Activated CD4-positive, alpha-beta T cell treated with anti-CD3 and anti-CD28 coated beads, Interleukin-2, amount 50 U/mL, for 1 hour (primary cell): ENCODE measurements at regions not wholly inside any gene's neighbourhood (a gene's known extent, or its start where the extent isn't known, plus 50 kb on each side); places are given as distances from the start of the nearest gene placed in this dataset.
"Not testable (repeated sequence)": the region's sequence is repeated elsewhere in the genome, so short reads cannot be mapped to it uniquely, and the experiment has no call there.

ENCODE experiments used
- DNase-seq: peaks from one replicate; pipeline ENCODE4 v3.0.0-alpha.2; 2020

- DNase-seq = no peak
Observed at GRCh38 chr10:9828110-9828509, 1189.6 kb upstream of the CELF2 start.

- no peak for DNase-seq
Observed at GRCh38 chr10:9833942-9834341, 1183.7 kb upstream of the CELF2 start.

GRCh38 chr10:9834434-9834833, 1183.2 kb upstream of the CELF2 start:
- no peak for DNase-seq

- no peak for DNase-seq
Observed at GRCh38 chr10:9845075-9845474, 1172.6 kb upstream of the CELF2 start.

GRCh38 chr10:9848278-9848677, 1169.4 kb upstream of the CELF2 start:
- no peak for DNase-seq

- DNase-seq = no peak
Observed at GRCh38 chr10:9848981-9849380, 1168.7 kb upstream of the CELF2 start.

GRCh38 chr10:9850415-9850814, 1167.3 kb upstream of the CELF2 start:
- no peak for DNase-seq

GRCh38 chr10:9851808-9852207, 1165.9 kb upstream of the CELF2 start:
- no peak for DNase-seq

- DNase-seq = no peak
Observed at GRCh38 chr10:9853405-9854355, 1164.0 kb upstream of the CELF2 start.

- DNase-seq = not testable (repeated sequence)
Observed at GRCh38 chr10:9855451-9855850, 1162.2 kb upstream of the CELF2 start.

GRCh38 chr10:9858816-9859215, 1158.9 kb upstream of the CELF2 start:
- no peak for DNase-seq

- DNase-seq = no peak
Observed at GRCh38 chr10:9860045-9860444, 1157.6 kb upstream of the CELF2 start.

- DNase-seq = no peak
Observed at GRCh38 chr10:9863559-9864121, 1154.0 kb upstream of the CELF2 start.

- no peak for DNase-seq
Observed at GRCh38 chr10:9868499-9868898, 1149.2 kb upstream of the CELF2 start.

- no peak for DNase-seq
Observed at GRCh38 chr10:9869205-9869604, 1148.5 kb upstream of the CELF2 start.

- no peak for DNase-seq
Observed at GRCh38 chr10:9869606-9870176, 1148.0 kb upstream of the CELF2 start.

GRCh38 chr10:9875353-9875752, 1142.3 kb upstream of the CELF2 start:
- no peak for DNase-seq

GRCh38 chr10:9877978-9878377, 1139.7 kb upstream of the CELF2 start:
- DNase-seq = no peak

GRCh38 chr10:9878383-9878782, 1139.3 kb upstream of the CELF2 start:
- no peak for DNase-seq

- no peak for DNase-seq
Observed at GRCh38 chr10:9885761-9886160, 1131.9 kb upstream of the CELF2 start.

- no peak for DNase-seq
Observed at GRCh38 chr10:9886772-9887171, 1130.9 kb upstream of the CELF2 start.

- DNase-seq = no peak
Observed at GRCh38 chr10:9895453-9895852, 1122.2 kb upstream of the CELF2 start.

- no peak for DNase-seq
Observed at GRCh38 chr10:9895981-9896380, 1121.7 kb upstream of the CELF2 start.
